GM03348 (cell line): ENCODE measurements at regions not wholly inside any gene's neighbourhood (a gene's known extent, or its start where the extent isn't known, plus 50 kb on each side); places are given as distances from the start of the nearest gene placed in this dataset.
"Not testable (repeated sequence)": the region's sequence is repeated elsewhere in the genome, so short reads cannot be mapped to it uniquely, and the experiment has no call there.

Experiments
- DNase-seq: peaks from one replicate; pipeline ENCODE4 v3.0.0; 2012; ENCODE audit warnings: low spot score

DNA sequence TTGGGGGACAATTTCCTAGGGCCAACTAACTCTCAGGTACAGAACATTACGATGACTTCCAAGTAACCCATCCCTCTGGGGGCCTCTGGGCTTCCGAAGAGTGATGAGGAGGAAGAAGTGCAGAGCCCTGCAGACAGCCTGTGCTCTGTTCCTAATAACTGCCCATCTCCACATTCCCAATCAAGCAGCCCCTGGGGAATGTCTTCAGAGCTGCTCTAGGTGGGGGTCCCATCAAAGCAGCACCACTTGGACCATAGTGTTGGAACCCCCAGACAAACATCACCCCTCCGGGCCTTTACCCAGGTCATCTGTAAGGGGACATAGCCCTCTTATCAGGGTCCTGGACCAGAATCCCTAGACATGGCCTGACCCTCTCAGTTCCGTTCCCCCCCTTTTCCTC lies 357.3 kb downstream of the NPHP4 start:
- no peak for DNase-seq

DNA sequence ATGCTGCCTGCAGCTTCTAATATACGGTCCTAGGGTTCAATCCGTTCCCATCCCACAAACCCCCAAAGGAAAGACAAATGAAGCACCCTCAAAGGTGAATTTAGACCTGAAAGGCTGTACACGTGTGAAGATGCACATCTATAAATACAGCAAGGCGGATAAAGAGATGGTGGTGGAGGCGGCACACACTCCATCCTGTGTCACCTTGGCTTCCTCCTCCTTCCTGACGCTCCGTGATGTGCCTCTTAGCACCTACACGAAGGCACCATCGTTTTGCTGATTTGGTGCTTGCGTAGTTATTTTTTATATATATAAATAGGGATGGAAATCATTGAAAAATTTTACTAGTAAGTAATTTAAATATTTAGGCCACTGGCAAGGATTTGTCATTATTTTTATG lies 359.4 kb downstream of the NPHP4 start:
- DNase-seq: no peak

DNA sequence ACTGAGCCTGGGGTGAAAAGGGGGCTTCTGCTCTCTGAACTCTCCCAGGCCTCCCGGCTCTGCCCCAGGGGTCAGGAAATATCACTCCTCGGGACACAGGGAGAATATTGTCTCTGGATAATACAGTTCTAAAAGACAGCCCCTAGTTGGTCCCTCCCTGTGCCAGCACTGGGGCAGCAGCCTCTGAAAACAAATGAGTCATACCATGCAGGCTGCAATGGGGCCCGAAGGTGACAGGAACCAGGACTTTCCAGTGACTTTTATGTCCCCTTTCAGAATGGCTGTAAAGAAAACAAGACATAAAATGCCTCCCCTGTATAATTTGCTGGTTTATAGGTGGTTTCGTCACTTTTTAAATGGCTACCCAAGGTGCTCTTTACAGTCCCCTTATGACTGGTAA lies 360.0 kb downstream of the NPHP4 start:
- DNase-seq: no peak

DNA sequence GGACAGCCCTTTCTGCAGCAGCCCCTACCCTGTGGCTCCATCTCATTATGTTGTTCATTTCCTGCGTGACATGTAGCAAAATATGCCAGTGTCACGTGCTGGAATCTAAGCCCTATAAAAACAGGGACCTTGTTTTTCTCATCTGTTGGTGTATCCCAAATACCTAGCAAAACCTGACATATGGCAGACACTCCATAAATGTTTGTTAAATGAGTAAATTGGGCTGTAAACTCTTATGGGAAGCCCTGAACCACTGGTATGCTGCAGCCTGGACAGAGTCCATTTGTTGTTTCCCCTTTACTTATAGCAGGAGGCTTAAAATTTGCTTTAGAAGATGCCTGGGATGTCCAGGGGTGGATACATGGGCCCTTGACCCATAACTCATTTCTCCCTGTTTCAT lies 363.8 kb downstream of the NPHP4 start:
- no peak for DNase-seq

DNA sequence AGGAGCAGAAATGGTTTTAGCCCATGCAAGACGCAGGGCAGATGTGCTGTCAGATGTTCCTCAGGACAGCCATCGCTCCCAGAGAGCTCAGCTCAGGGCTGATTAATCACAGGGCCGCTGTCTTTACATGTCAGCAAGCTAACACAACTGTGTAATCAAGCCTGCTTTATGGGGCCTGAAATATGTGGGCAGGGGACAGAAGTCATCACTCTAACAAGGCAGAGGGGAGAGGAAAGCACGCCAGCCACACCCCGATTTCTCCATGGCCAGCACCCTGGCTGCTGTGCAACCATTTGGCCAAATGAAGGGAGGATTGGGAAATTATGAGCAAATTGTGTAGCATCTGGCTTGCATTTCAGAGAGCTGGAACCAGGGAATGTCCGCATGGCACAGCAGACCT lies 368.8 kb downstream of the NPHP4 start:
- no peak for DNase-seq

DNA sequence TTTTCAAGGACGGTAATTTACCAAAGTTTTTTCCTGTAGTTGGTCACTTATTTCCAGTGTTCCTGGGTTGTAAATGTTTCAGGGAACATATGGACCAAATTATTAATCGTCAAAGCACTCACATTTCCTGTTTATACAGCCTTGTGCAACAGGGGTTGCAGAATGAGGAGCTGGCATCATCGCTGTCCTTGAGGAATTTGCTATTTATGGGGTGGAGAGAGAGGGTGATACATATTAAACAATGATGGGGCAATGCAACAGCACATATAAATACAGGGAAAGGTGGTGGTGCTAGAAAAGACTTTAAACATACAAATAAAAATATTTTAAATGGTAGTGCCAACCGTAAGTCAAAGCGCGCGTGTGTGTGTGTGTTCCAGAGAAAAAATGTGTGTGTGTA lies 369.8 kb downstream of the NPHP4 start:
- no peak for DNase-seq

DNA sequence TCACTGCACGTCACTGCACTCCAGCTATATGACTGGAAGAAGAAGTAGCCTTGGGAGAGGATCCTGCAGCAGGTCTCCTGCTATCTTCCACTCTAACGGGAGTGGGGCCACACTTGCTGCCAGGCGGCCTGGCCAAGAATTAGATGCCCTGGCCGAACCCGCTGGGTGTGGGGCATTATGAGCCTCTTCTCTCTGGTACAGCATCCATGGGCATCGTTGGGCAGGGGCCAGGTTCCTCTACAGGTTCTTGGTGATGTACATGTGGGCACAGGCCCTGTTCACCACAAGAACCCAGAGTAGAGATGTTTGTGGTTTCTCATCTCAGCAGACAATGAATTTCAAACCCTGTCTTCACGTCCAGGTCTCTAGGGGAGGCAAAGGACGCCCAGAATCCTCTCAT lies 370.5 kb downstream of the NPHP4 start:
- DNase-seq: no peak

DNA sequence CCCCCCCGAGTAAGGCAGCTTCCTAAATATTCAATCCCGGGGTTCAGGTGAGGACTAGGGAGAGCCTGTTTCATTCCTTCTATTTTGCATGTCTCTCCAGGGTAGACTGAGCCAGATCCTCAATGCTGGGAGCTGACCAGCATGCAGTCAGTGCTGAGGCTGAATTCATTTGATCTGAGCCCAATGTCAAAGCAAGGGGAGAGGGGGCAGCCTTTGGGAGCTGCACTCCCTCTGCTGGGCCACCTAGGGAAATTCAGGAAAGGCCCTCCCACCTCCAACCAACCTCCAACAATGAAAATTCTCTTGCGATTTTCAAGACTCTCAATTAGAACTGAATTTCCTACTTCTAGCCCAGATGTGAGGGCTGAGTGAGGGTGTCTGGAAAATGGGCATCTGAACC lies 371.2 kb downstream of the NPHP4 start:
- no peak for DNase-seq

DNA sequence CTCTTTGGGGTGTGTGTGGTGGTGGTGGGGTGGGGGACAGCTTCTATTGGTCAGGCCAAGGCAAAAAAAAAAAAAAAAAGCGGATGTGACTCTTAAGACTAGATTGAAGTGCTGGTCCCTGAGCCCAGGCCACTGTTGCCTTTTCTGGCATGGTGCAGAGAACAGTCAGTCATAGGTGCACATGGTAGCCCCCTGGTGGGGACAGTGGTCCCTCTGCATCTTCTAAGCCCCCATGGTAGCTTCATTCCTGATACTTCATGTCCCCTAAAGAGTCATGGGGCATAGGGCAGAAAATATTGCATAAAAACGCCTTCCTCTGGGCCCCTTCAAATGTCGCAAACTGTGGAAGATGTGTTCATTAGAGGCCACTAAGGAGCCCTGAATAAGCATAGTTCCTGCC lies 371.8 kb downstream of the NPHP4 start:
- no peak for DNase-seq

DNA sequence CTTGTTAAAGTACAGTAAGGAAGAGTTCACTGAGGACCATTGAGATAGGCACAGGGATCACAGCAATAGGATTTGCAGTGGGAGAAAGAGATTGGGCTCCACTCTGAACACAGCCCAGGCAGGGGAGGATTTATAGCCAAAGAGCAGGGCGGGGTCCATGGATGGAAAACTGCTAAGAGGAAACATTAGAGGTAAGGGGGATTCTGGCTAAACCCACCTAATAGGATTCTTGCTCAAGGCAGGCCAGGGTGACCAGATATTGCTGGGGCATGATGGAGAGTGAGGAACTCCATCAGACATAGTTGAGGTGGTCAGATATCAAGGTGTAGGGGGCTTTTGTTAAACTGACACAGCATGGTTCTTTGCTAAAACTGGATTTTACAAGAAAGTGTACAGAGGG lies 372.8 kb downstream of the NPHP4 start:
- no peak for DNase-seq

DNA sequence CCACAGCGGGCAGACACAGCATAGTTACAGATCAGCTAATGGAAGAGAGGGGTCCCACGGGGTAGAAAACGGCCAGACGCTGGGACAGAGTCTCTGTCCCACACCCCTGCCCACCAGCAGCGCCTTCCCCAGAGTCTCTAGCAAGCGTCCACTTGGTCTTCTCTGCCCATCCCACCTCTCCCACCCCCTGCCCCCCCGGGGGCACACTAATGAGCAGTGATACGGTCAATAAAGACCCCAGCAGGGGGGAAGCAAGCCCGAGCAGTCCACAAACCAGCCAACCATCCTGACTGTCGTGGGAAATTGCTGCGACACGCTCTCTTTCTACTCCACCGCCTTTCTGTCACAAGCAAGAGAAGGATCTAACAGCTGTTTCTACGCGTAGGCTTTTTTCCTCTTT lies 374.7 kb downstream of the NPHP4 start:
- DNase-seq: peak; percentile 3

DNA sequence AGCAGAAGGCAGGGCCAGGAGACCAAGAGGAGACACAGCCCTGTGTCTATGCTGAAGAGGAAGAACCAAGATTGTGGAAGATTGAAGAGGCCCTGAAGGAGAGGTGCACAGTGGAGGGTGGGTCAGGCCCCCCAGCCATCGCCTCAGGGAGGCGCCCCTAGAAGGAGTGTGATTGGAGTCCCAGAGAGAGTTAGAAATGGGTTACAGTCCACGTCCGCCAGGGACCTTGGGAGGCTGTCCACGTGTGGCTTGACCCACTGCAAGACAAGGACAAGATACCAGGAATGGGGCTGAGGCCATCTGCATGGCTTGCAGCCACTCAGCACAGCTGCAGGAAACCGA lies 375.1 kb downstream of the NPHP4 start:
- DNase-seq: peak; percentile 5

DNA sequence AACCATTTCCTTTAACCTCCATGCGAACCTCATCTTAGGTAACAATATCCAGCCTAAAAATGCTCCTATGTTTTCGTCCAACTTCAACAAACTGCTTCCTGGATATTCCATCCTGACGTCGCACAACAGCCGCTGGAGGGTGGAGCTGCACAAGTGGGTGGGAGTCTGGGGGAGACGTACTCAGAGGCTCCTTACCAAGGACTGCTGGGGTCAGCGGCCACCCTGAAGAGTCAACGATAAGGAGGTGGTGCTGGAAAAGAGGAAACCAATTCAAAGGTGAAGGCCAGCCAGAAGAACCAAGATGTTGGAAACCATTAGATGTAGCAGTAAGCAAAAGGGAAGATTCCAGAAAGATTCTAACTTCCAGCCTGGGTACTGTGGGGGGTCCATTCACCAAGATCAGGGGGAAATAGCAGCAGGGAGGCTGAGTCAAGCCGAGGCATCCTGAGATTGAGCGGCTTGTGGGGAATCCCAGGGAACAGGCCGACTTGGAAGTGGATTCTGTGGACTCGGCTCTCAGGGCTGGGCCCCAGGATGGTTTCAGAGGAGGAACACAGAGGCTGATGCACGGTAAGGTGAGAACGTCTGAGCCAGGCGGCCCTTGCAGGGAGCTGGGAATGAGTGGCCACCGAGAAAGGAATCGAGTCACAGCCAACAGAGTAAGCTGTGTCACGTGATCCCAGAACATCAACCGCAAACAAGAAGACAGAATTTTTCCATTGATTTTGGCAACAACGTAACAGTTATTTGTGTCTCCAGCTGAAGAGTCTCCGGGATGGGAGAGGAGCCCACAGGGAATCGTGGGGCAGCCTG lies 375.7 kb downstream of the NPHP4 start:
- DNase-seq: peak; percentile 1

DNA sequence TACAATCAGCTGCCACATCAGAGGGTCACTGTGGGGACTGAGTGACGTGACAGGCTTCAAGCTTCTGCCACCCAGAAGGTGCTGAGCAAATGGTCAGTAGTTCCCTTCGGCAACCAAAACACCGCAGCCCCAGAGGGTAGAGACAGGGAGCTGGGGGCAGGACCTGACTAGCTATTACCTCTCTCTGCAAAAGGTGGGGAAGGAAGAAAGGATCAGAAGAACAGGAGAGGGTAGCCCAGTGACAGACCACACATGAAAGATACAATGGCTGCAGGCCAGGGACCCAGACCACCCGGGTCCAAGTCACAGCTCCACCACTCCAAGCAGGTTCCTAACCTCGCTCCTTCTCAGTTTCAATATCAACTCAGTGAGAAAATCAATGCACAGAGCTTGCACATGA lies 377.1 kb downstream of the NPHP4 start:
- DNase-seq: no peak

DNA sequence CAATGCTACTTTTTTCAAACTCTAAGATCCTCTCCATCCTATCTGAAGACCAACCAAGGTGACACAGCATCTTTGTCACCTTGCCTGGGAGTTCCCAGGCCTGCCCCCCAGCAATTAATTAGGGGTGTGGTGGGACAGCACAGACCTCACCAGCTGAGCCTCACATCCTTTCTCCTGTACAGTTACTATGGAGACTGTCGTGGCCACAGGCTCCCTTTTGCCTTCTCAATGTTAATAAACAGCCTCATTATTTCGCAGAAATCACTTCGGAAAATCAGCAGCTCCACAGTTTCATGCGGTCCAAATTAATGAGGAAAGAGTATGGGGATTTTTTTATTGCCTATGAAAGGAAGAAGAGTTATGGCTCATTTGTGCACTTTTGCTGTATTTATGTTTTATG lies 378.3 kb downstream of the NPHP4 start:
- DNase-seq: no peak

DNA sequence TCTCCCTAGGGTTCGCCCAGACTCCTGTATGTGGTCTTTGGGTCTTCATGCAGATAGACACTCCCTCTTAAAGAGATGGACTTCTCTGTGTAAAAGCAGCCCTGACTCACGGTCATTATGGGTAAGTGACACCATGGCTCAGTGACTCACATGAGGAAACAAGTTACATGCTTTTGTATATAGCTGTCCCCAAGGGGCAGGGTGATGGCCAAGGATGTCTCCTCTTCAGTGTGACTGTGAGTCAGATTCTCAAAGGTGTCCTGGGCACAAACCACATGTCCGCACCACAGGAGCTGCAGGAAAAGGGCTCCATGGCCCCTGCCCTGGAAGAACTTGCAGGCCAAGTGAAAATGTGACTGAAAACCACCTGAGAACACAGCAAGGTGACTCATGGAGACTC lies 380.4 kb downstream of the NPHP4 start:
- no peak for DNase-seq

DNA sequence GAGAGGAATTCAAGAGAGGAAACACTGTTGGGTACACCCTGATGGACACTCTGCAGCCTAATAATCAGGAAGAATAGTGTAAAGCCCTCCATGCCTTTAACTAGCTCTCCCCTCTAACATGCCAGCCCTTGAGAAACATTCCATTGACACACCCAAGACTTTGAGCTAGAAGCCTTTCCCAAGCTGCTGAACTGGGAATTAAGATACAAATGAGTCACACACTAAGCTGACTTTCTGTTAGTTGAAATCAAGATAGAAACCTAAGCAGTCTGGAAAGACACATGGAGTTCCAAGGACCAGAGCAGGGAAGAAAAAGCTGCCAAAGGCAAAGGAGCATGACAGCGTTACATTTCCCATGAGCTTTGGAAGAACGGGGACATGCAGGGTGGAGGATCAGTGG lies 380.8 kb downstream of the NPHP4 start:
- no peak for DNase-seq

DNA sequence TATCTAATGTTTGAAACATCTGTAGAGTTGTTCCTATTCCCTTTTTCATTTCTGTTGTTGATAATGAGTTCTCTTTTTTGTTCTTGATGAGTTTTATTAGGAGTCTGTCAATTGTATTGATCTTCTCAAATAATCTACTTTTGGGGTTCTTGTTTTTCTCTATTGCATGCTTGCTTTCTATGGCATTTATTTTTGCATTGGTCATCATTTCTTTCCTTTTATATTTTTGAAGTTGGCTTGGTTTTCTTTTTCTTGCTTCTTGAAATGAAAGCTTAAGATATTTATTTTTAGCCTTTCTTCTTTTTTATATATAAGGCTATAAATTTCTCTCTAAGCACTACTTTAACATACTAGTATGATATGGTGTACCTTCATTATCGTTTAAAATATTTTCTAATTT lies 381.8 kb downstream of the NPHP4 start:
- no peak for DNase-seq

DNA sequence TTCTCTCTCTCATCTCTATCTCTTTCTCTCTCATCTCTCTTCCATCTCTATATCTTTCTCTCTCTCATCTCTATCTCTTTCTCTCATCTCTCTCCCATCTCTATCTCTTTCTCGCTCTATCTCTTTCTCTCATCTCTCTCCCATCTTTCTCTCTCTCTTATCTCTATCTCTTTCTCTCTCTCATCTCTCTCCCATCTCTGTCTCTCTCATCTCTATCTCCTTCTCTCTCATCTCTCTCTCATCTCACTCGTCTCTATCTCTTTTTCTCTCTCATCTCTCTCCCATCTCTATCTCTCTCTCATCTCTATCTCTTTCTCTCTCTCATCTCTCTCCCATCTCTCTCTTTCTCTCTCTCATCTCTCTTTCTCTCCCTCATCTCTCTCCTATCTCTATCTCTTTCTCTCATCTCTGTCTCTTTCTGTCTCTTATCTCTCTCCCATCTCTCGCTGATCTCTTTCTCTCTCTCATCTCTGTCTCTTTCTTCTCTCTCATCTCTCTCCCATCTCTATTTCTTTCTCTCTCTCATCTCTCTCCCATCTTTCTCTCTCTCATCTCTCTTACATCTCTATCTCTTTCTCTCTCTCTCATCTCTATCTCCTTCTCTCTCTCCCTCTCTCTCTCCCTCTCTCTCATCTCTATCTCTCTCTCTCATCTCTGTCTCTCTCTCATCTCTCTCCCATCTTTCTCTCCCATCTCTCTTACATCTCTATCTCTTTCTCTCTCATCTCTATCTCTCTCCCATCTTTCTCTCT lies 388.7 kb downstream of the NPHP4 start:
- no peak for DNase-seq

DNA sequence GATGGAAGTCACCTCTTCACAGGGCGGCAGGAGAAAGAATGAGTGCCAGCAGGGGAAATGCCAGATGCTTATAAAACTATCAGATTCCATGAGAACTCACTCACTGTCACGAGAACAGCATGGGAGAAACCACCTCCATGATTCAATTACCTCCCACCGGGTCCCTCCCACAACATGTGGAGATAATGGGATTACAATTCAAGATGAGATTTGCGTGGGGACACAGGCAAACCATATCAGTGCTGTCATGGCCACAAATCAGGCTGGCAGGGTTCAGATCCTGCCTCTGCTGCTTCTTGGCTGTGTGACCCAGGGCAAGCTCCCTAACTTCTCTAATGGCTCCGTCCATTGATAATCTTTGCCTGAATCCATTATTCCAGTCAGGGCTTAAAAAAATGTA lies 389.5 kb downstream of the NPHP4 start:
- not testable (repeated sequence) for DNase-seq

DNA sequence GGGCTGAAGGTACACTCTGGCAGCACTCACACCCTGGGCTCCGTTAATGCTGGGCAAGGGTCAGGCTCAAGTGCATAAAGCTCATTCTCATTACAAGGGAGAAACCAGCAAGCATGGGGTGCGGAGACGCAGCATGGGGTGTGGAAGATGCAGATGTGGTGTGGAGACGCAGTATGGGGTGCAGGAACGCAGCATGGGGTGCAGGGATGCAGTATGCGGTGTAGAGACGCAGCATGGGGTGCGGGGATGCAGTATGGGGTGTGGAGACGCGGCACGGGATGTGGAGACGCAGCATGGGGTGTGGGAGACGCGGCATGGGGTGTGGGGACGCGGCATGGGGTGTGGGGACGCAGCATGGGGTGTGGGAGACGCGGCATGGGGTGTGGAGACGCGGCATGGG lies 390.7 kb downstream of the NPHP4 start:
- no peak for DNase-seq

DNA sequence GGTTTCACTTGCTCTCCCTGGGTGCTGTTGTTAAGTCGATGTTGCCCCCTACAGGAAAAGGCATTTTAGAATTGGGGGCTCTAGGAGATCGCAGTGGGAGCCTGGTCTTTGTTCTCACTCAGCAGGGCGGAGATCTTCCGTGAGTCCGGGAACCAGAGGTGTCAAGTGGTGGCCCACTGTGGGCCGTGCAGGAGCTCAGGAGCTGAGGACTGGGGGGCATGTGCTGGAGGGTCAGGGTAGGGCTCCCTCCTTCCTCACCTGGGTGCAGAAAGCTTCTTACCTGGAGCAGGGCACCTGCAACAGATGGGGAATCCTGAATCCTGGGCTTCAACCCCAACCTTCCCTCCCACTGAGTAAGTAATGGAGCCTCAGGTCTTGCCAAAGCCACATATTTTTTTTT lies 392.7 kb downstream of the NPHP4 start:
- DNase-seq: no peak

DNA sequence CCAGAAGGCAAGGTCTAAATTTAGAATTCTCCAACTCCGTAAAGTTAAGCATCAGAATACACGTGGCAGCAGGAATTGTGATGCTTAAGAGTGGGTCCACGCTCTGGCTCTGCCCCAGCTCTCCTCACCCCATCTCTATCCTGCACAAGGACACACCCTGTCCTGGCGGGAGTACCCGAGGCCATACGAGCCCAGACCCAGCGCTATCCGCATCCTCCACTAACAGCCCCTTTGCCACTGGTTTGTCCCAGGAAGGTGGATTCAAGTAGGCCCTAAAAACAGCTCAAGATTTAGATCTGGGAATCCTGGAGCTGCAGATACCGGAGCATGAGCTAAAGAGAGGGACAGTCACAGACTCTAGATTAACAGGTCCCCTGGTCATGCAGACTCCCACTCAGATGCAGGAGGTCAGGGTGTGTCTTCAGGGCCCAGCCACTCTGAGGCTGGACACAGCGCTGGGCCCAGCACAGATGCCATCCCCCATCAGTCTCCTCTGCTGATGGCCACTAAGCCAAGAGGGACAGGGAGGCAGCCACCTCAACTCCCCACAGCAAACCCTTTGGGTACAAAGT lies 393.3 kb downstream of the NPHP4 start:
- DNase-seq: no peak
